Stomach (tissue), 4 donors: ENCODE measurements at regions not wholly inside any gene's neighbourhood (a gene's known extent, or its start where the extent isn't known, plus 50 kb on each side); places are given as distances from the start of the nearest gene placed in this dataset.

ENCODE experiments used
- EP300 ChIP-seq: sonication (generic); formaldehyde crosslinking; IDR thresholded peaks from one replicate; pipeline ENCODE4 v1.6.1; 2017; ENCODE audit warnings: antibody characterized with exemption
- POLR2A ChIP-seq, 4 donors: fragments of 450-650 bp; IDR thresholded peaks; one replicate each; pipeline ENCODE4 v1.6.1; 2016; ENCODE audit warnings: antibody characterized with exemption in 4 of 4, control low read depth in 2 of 4, mild to moderate bottlenecking in 1 of 4, moderate library complexity in 1 of 4
- POLR2AphosphoS5 ChIP-seq, 3 donors: sonication (generic); formaldehyde crosslinking; IDR thresholded peaks; one replicate each; pipeline ENCODE4 v1.6.1; 2016; ENCODE audit warnings: antibody characterized with exemption in 3 of 3
- TF ChIP-seq, protein P1 (sequence below), 7 experiments: fragments of 450-650 bp in 4 of 7; fragments of 200-600 bp in 3 of 7; sonication (generic) in 3 of 7; IDR thresholded peaks; one replicate each; pipeline ENCODE4 v1.5.1; 2016 to 2019; ENCODE audit warnings: antibody characterized with exemption in 7 of 7, control low read depth in 2 of 7, mild to moderate bottlenecking in 1 of 7

GRCh38 chr3:148093753-148094152 is 604.0 kb upstream of the AGTR1 start:
- TF ChIP-seq POLR2AphosphoS5 (IDR thresholded peaks at IDR 0.05) (no peak), POLR2A (IDR thresholded peaks at IDR 0.05) (no peak), EP300 (no peak)
- TF ChIP-seq, protein P1, sequence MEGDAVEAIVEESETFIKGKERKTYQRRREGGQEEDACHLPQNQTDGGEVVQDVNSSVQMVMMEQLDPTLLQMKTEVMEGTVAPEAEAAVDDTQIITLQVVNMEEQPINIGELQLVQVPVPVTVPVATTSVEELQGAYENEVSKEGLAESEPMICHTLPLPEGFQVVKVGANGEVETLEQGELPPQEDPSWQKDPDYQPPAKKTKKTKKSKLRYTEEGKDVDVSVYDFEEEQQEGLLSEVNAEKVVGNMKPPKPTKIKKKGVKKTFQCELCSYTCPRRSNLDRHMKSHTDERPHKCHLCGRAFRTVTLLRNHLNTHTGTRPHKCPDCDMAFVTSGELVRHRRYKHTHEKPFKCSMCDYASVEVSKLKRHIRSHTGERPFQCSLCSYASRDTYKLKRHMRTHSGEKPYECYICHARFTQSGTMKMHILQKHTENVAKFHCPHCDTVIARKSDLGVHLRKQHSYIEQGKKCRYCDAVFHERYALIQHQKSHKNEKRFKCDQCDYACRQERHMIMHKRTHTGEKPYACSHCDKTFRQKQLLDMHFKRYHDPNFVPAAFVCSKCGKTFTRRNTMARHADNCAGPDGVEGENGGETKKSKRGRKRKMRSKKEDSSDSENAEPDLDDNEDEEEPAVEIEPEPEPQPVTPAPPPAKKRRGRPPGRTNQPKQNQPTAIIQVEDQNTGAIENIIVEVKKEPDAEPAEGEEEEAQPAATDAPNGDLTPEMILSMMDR (IDR thresholded peaks at IDR 0.05) = no peak
